ENCODE measurements at regions not wholly inside any gene's neighbourhood (a gene's known extent, or its start where the extent isn't known, plus 50 kb on each side); places are given as distances from the start of the nearest gene placed in this dataset.

GRCh38 chr11:40062616-40063015, 1396.8 kb downstream of the LRRC4C start:
- DNase-seq = no peak

GRCh38 chr11:40061221-40061620, 1398.2 kb downstream of the LRRC4C start:
- DNase-seq = no peak

- no peak for DNase-seq
Measured at GRCh38 chr11:40054631-40055030, 1404.8 kb downstream of the LRRC4C start.

- DNase-seq = no peak
Measured at GRCh38 chr11:40045312-40045711, 1414.1 kb downstream of the LRRC4C start.

- DNase-seq = no peak
Measured at GRCh38 chr11:40037005-40037404, 1422.4 kb downstream of the LRRC4C start.

- DNase-seq = no peak
Measured at GRCh38 chr11:40032331-40032730, 1427.1 kb downstream of the LRRC4C start.

- no peak for DNase-seq
Measured at GRCh38 chr11:40030867-40031266, 1428.6 kb downstream of the LRRC4C start.

- no peak for DNase-seq
Measured at GRCh38 chr11:40029391-40029790, 1430.1 kb downstream of the LRRC4C start.

- DNase-seq = no peak
Measured at GRCh38 chr11:40027720-40028119, 1431.7 kb downstream of the LRRC4C start.

GRCh38 chr11:40023724-40024123, 1435.7 kb downstream of the LRRC4C start:
- DNase-seq = no peak

GRCh38 chr11:40010011-40010410, 1449.4 kb downstream of the LRRC4C start:
- DNase-seq = no peak

GRCh38 chr11:39992551-39992950, 1466.9 kb downstream of the LRRC4C start:
- no peak for DNase-seq

- DNase-seq = no peak
Measured at GRCh38 chr11:39990421-39990831, 1469.0 kb downstream of the LRRC4C start.

- no peak for DNase-seq
Measured at GRCh38 chr11:39975091-39975490, 1484.4 kb downstream of the LRRC4C start.

- DNase-seq = no peak
Measured at GRCh38 chr11:39972461-39972860, 1487.0 kb downstream of the LRRC4C start.

- DNase-seq = no peak
Measured at GRCh38 chr11:39971938-39972337, 1487.5 kb downstream of the LRRC4C start.

GRCh38 chr11:39968071-39968470, 1491.4 kb downstream of the LRRC4C start:
- peak; percentile 47 for DNase-seq

GRCh38 chr11:39965701-39966100, 1493.8 kb downstream of the LRRC4C start:
- DNase-seq = no peak

GRCh38 chr11:39960206-39960605, 1499.2 kb downstream of the LRRC4C start:
- no peak for DNase-seq

- no peak for DNase-seq
Measured at GRCh38 chr11:39932966-39933365, 1526.5 kb downstream of the LRRC4C start.

GRCh38 chr11:39917256-39917655, 1542.2 kb downstream of the LRRC4C start:
- no peak for DNase-seq

GRCh38 chr11:39910087-39910486, 1549.4 kb downstream of the LRRC4C start:
- no peak for DNase-seq

GRCh38 chr11:39860931-39861330, 1598.5 kb downstream of the LRRC4C start:
- DNase-seq = no peak

GRCh38 chr11:39817241-39817640, 1642.2 kb downstream of the LRRC4C start:
- no peak for DNase-seq

GRCh38 chr11:39810358-39810757, 1649.1 kb downstream of the LRRC4C start:
- no peak for DNase-seq

GRCh38 chr11:39809833-39810232, 1649.6 kb downstream of the LRRC4C start:
- no peak for DNase-seq
